HG02588 (cell line): ENCODE measurements at regions not wholly inside any gene's neighbourhood (a gene's known extent, or its start where the extent isn't known, plus 50 kb on each side); places are given as distances from the start of the nearest gene placed in this dataset.
"Not testable (repeated sequence)": the region's sequence is repeated elsewhere in the genome, so short reads cannot be mapped to it uniquely, and the experiment has no call there.

ENCODE experiments used
- ATAC-seq: cut with Tn5 transposase; IDR thresholded peaks from one replicate; pipeline ENCODE4 v1.9.1; 2021; ENCODE audit warnings: mild to moderate bottlenecking, moderate library complexity; ENCODE audit not compliant: unreplicated experiment

DNA sequence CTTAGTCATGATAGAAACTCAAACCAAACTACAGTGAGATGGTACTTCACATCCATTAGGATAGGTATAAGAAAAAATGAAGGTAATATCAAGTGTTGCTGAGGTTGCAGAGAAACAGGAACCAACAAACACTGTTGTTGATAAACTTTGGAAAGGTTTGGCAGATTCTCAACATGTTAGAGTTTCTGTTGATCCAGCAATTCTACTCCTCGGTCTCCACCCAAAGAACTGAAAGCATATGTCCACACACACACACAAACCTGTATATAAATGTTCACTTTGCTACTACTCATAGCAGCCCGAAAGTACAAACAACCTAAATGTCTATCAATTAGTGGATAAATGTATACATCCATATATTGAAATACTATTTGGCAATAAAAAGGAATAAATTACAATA, 128.3 kb upstream of the CARMIL1 start:
- no peak for ATAC-seq

DNA sequence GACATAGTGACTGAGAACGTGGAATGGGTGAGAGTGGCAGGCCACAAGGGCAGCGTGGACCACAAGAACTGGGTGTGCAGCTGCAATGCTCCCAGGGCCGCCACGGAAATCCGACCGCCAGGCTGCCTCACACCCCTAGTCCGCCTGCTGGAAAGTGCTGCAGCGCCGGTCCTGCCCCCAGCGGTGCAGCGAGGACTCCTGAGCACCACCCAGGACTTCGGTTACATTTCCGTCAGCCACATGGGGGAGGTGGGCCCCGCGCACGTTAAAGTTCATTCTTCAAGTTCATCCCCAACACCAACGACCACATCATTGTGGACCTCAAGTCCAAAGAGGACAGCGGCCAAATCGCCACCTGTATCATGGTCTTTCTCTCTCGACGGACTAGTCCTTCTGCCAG, 126.1 kb upstream of the CARMIL1 start:
- no peak for ATAC-seq

DNA sequence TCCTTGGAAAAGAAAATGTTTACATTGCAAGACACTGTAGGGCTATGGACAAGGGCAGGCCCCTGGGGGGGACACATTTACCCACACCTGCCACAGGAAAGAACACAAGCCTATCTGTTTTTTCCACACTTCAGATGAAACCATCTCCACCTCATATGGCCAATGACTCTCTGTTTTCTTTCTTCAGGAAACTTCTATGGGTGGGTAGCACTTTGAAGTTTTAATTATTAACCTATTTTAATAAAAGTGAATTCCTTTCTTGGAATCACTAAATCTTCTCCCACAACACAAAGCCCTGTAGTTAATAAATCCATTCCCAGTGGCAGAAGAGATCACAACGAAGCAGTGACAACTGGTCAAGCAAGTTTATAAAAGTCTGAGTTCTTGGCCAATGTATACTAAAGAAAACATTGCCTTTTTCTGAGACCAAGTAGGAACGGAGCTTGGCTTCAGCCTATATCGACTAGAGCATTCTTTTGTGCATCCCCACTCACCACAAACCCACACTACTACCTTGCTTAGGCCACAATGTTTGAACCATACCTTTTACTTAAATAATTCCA, 125.1 kb upstream of the CARMIL1 start:
- no peak for ATAC-seq

DNA sequence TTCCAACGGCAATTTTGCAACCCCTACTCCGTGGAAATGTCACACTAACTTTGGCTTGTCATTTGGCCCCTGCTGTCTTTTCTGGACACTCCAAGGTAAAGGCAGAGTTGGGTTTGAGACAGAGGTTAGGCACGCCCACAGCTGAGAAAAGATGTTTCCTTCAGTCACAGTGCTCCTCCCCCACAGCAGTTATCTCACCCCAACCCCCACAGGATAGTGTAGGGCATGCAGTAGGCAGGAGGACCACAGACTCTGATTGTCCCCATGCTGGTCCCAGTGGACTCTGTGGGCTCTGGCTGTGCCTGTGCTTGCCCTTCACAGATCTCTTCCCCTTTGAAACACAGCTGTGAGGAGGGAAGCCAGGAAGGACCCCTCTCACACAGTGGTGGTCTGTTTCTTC, 124.0 kb upstream of the CARMIL1 start:
- ATAC-seq, result no peak

DNA sequence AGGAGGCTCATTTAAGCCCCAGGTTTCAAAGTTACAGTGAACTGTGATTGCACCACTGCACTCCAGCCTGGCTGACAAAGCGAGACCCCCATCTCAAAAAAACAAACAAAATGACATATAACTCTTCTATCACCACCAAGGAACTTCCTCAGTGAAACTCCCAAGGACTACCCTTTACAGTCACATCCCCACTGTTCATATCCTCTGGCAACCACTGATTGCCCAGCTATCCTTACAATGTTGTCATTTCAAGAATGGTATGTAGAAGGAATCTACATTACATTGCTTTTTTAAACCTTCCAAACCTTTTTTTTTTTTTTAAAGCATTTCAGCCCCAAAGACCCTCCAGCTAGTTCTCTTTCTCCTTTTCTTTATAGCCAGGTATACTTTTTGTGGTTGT, 123.1 kb upstream of the CARMIL1 start:
- no peak for ATAC-seq

DNA sequence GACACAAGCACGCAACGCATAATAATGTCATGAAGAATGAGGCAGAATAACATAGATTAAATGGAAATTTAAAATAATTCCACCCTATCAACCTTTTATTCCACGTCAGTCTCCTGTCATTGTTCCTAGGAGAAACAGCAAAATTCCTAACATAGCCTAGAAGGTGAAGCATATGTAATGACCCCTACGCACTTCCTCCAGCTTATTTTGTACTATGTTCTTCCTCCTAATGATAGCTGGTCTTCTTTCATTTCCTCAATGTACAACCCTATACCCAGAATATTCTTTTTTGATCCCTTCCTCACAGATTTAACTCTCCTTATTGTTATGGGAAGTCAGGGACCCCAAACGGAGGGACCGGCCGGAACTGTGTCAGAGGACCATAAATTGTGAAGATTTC, 122.0 kb upstream of the CARMIL1 start:
- no peak for ATAC-seq

DNA sequence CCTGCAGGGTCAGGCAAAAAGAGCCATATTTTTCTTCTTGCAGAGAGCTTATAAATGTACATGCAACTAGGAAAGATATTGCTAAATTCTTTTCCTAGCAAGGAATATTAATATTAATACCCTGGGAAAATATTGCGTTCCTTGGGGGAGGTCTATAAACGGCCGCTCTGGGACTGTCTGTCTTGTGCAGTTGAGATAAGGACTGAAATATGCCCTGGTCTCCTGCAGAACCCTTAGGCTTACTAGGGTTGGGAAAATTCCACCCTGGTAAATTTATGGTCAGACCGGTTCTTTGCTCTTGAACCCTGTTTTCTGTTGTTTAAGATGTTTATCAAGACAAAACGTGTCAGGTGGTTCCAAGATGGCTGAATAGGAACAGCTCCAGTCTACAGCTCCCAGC, 121.3 kb upstream of the CARMIL1 start:
- no peak for ATAC-seq

DNA sequence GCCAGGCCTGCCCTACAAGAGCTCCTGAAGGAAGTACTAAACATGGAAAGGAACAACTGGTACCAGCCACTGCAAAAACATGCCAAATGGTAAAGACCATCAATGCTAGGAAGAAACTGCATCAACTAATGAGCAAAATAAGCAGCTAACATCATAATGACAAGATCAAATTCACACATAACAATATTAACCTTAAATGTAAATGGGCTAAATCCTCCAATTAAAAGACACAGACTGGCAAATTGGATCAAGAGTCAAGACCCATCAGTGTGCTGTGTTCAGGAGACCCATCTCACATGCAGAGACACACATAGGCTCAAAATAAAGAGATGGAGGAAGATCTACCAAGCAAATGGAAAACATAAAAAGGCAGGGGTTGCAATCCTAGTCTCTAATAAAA, 119.0 kb upstream of the CARMIL1 start:
- ATAC-seq, result not testable (repeated sequence)

DNA sequence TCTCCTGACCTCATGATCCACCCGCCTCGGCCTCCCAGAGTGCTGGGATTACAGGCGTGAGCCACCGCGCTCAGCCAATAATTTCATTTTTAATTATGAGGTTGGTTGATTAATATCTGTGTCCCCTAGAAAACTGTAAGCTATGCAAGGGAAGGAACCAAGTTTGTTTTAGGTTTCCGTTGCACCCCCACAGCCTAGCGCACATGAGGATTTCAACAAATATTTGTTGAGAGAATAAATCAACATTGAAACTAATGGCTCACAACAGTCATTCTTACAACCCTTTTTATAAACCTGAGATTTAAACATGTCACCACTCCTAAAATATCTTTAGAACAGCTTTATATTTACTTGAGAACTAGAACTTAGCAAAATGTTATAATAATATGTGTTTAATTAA, 114.0 kb upstream of the CARMIL1 start:
- ATAC-seq, result no peak

DNA sequence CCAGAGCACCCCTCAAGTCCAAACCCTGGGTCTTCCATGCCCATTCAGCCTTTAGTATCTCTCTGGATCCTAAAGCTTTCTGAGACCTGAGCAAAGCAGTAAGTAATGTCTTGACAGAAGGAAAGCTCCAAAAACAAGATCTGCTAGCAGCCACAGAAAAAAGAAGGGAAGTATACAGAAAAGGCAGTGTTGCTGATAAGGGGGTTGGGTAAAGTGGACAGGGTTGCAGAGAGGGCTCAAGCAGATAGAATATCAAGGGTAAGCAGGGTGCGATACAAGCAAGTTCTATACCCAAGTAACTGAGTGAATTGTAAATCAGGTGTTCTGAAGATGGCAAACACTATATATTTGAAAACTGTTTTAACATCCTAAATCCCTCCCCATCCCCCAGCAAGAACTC, 113.4 kb upstream of the CARMIL1 start:
- ATAC-seq, result no peak

DNA sequence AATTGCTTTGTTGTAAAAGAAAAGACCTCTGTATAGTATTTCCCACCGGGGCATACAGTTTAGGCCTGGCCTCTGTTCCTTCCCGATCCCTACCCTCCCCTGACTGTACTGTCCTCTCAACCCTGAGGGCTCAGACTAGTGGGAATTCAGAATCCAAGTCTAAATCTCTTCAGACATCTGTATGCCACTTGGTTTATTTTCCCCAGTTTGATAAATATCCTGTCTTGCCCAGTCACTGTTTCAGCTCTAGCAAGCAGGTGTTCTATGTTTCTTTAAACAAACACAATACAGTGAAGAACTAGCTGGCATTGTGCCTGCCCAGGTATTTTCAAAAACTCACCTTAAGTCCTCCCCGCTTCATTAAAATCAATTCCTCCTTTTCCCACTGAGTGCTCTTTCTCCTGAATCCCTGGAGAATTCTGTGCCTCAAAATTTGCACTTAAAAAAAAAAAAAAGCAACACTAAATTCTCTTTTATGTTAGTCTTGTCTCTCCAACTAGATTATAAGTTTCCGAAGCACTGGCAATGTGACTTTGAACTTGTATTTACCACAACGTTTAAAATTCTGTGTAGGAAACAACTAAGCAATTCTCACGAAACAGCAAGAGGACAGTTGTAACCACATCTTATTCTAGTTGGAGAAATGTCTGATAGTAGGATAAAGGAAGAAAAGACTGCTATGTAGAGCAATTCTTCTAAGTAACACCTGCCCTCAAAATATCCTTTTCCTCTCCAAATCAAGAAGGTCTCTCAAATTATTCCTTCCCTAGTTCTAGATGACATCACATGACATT, 112.0 kb upstream of the CARMIL1 start:
- ATAC-seq, result no peak

DNA sequence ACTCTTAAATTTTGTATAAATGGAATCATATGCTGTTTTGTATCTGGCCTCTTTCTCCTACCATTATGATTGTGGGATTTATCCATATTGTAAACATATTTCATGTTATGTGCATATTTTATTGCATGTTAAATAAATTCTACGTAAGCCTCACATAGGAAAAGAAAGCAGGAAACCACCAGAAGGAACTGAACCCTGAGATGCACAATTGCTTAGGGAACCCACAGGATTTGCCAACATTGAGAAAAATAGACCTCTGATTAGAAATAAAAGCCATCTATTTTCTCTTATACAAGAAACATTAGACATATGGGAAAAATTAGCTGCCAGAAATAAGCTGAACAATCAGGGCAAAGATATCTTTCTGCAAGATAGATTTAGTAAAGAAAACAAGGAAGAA, 111.2 kb upstream of the CARMIL1 start:
- ATAC-seq, result no peak

DNA sequence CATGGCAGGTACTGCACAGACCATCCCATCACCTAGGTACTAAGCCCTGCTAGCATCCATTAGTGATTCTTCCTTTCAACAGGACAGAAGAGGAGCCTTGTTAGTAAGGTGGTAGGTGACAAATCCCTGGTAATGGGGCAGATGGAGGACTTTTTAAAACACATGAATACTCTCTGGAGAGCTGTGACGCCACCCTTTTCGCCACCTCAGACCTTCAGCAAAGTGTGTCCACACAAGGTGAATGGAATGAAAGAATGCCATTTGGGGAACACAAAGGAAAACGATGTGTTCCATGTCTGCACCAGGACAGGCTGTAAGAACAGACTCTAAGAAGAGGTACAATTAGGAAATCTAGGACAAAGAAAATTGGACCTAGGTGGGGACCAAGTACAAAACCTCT, 110.5 kb upstream of the CARMIL1 start:
- ATAC-seq, result no peak

DNA sequence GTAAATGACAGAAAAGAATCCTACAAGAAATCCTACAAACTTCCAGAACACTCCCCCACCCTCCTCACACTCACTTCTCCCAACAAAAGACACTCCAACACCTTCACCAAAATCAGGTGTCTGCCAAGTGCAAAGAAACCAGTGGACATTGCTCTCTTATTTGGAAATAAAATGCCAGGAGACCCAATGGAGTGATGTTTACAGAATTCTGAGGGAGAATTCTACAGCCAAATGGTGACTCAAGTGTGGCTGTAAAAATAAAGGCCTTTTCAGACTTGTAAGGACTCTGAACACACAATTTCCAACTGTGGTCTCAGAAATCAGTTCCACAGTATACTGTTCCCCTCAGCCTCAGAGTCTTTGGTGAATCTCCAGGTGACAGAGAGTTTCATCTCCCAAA, 109.6 kb upstream of the CARMIL1 start:
- no peak for ATAC-seq

DNA sequence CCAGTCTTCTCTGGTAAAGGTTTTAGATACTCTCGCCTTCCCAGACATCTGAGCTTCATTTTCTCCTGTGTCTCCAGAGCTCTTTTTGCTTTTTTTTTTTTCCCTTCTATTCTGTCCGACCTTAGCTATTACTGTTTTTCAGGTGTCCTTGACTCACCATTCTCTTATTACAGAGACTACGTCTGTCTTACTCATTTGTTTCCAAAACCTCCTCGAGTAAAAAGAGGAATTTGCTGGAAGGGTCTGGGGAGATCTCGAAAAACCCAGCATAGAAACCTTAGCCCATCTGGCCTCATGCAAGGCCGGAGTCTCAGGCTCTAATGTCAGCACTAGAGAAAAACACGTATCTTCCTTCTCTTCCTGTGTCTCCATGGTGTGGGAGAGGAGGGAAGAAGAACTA, 109.2 kb upstream of the CARMIL1 start:
- ATAC-seq, result no peak

DNA sequence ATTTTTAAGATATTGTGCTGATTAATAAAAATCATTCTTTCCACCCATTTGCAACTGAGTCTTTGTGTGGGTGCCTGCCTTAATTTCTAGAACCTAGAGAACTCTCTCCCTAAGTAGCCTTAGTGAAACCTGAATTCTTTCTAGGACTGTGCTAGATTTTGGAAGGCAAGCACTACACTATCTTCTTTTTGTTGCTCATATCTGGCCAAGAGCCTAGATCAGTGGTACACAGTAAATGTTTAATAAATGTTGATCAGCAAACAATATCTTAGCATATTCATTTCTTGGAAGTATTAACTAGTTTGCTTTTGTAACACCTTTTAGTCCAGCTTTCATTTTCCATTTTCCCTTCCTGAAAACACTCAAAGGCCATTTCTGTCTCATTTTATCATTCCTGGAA, 108.5 kb upstream of the CARMIL1 start:
- no peak for ATAC-seq

DNA sequence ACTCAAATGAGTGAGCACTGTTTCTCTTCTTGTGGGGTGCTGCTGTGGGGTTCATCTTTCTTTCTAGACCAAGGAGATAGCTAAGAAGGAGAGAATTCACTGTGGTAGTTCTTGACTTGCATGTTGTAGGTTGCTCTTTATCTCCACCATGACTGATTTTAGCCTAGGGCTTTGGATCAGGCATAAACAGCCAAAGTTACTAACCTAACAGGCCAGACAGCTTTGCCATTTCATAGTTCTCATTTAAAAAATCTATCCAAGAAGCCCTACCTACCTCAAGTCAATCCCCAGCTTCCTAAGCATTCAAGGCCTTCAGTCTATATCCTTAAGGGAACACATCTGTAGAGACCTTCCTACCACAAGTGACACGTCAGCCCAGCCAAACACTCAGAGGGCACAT, 107.9 kb upstream of the CARMIL1 start:
- ATAC-seq, result no peak

DNA sequence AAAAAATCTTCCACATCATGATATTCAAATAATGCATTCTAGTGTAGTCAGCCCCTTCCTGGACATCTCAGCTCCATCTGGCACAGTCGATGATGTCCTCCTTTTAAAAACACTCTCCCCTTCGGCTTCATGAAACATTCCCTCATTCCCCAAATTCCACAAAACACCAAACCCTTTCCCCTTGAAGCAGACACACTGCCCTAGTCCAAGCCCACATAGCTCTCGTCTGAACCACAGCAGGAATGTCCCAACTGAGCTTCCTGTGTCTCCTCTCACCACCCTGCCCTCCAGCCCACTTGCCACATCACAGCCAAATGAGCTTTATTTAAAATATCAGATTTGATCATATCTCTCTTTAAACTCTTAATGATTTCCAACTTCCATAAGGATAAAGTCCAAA, 106.4 kb upstream of the CARMIL1 start:
- no peak for ATAC-seq

DNA sequence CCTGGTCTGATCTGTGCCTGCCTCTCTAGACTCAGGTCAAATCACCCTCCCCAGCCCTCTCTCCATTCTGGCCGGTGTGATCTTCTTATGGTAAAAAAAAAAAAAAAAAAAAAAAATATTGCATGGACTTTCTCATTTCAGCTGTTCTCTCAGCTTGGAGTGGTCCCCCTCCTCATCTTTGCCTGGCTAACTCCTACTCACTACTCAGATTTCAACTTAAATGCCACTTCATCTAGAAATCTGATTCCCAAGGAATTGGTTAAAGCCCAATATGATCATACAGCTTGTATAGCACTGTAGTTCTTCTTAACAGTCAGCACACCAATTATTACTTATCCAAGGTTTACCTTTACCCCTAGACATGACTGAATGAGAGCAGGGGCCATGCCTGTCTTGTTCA, 105.9 kb upstream of the CARMIL1 start:
- no peak for ATAC-seq

DNA sequence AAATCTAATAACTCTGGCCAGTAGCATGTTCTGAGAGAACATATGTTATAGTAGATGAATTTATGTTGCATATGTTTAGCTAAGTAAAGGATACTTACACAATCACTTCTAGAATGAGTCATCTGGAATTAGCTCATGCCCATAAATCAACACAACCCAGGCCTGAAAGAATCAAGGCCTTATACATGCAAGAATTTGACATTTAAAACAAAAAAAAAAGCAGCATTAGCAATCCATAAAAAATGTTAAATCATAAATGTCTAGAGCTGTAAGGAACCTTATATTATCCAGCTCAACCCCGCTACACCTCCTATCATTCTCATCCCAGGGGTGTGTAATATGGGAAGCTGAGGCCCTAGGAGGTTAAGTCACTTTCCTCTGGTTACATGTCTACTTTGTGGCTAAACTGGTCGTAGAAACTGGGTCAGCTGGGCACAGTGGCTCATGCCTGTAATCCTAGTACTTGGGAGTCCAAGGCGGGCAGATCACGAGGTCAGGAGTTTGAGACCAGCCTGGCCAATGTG, 105.2 kb upstream of the CARMIL1 start:
- no peak for ATAC-seq

DNA sequence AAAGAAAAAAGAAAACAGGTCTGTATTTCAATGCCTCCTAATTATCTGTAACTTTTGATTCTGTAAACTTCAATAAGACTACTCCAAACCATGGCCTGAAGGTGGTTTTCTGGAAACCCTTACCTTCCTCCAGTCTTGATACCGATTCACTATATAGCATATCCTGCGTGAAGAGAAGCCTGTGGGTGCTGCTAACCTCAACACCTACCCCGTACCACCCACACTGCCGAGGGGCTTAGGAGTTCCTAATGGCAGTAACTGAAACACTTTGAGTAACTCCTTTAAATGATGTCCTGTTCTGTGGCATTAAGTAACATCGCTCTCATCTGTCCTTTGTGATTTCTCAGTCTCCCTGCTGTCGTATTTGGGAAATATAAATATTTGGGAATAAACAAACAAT, 104.5 kb upstream of the CARMIL1 start:
- no peak for ATAC-seq

DNA sequence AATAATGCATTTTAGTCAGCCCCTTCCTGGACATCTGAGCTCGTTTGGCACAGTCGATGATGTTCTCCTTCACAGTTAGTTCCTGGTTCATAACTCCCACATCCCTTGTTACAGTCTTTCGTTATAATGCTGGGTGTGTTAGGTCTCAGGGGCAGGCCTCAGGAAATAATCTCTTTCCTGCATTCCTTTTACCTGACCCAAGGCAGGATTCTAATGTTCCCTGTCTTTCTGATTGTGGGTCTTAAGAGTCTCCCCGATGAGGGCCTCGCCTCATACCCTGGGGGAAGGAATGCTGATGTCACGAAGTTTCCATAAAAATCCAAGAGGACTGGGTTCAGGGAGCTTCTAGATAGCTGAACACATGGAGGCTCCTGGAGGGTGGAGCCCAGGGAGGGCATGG, 104.0 kb upstream of the CARMIL1 start:
- no peak for ATAC-seq

DNA sequence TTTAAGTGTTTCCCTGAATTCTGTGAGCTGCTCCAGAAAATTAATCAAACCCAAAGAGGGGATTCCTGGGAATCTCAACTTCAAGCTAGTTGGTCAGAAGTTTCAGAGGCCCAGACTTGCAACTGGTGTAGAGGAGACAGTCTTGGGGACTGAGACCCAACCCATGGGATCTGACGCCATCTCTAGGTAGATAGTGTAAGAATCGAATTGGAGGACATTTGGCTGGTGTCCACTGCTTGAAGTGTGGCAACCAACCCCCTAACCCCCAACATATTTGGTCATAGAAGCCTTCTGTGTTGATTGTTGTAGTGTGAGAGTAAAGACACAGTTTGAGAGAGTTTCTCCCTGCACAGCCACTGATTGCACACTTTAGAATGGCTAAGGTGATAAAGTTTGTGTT, 103.5 kb upstream of the CARMIL1 start:
- no peak for ATAC-seq
